ENCODE measurements at regions not wholly inside any gene's neighbourhood (a gene's known extent, or its start where the extent isn't known, plus 50 kb on each side); places are given as distances from the start of the nearest gene placed in this dataset.

GRCh38 chr18:22318745-22319407 is 98.8 kb downstream of the CTAGE1 start:
- H3K9ac ChIP-seq (ENCODE audit: insufficient read length, low read depth) = no peak overlapping the region

DNA sequence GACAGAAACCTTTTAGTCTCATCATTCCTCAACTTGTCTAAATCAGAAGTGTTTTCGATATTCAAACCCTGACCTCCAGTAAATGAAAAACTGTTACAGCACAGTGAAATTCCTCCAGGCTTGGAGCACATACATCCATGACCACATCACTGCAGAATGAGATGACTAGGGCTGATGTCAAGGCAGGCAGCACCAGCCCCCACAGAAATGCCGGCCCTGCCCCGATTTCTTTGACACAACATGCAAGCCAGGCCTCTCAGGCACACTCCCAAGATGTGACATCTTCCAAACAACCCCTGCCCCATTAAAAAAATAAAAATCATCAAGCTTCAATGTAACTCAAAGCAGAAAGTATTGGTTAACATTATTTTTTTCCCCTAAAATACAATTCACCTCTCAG is 103.3 kb downstream of the CTAGE1 start:
- no peak for DNase-seq (ENCODE audit: low read depth, low spot score)
- Histone ChIP-seq H3K36me3 (ENCODE audit: insufficient read depth, insufficient read length, low read length) (no peaks in the 10 kb centered on the region), H3K9ac (ENCODE audit: insufficient read length, low read depth) (no peak overlapping the region), H3K4me1 (ENCODE audit: insufficient read depth, insufficient read length) (no peaks in the 10 kb centered on the region), H3K27me3 (ENCODE audit: insufficient read depth, insufficient read length) (no peaks in the 10 kb centered on the region), H3K4me3 (ENCODE audit: insufficient read length, low read depth) (no peak overlapping the region), H3K9me3 (ENCODE audit: insufficient read depth, low read length) (no peaks in the 10 kb centered on the region)
- no peak for TF ChIP-seq SUZ12 (IDR thresholded peaks at IDR 0.05; ENCODE audit: extremely low read depth, insufficient read depth, insufficient read length)
- TF ChIP-seq YY1 (IDR thresholded peaks at IDR 0.05; ENCODE audit: insufficient read depth, insufficient read length) = no peak
- TF ChIP-seq ZNF274 (IDR thresholded peaks at IDR 0.05; ENCODE audit: low read depth, low read length) = no peak

More at GRCh38 chr18:22318745-22319407, 98.8 kb downstream of the CTAGE1 start:
- Histone ChIP-seq H3K27me3 (ENCODE audit: insufficient read depth, insufficient read length) (peaks cover 4% of the 10 kb centered on the region), H3K4me3 (ENCODE audit: insufficient read length, low read depth) (no peak overlapping the region), H3K9me3 (ENCODE audit: insufficient read depth, low read length) (no peaks in the 10 kb centered on the region), H3K4me1 (ENCODE audit: insufficient read depth, insufficient read length) (no peaks in the 10 kb centered on the region), H3K36me3 (ENCODE audit: insufficient read depth, insufficient read length, low read length) (no peaks in the 10 kb centered on the region)
- no peak for TF ChIP-seq SUZ12 (IDR thresholded peaks at IDR 0.05; ENCODE audit: extremely low read depth, insufficient read depth, insufficient read length)
- no peak for TF ChIP-seq ZNF274 (IDR thresholded peaks at IDR 0.05; ENCODE audit: low read depth, low read length)
- no peak for TF ChIP-seq YY1 (IDR thresholded peaks at IDR 0.05; ENCODE audit: insufficient read depth, insufficient read length)
- no peak for DNase-seq (ENCODE audit: low read depth, low spot score)

DNA sequence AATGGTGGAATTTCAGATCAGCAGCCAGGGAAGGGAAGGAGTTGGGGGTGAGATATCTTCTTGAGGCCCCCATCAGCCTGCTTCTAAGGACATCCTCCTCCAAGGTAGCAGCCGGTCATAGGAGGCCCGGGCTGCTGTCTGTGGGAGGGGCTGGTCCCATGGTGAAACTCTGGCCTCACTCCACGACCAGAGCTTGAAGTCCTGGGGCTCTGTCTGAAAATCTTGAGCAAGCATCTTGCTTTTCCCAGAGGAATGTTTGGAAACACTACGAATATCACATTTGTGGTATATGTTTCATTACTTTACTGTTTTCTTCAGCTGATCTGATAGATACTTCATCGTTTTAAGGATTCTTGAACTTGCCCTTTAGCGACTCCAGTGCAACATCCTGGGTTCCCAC is 103.7 kb downstream of the CTAGE1 start:
- no peak overlapping the region for H3K9ac ChIP-seq (ENCODE audit: insufficient read length, low read depth)
- no peak for DNase-seq (ENCODE audit: low read depth, low spot score)

DNA sequence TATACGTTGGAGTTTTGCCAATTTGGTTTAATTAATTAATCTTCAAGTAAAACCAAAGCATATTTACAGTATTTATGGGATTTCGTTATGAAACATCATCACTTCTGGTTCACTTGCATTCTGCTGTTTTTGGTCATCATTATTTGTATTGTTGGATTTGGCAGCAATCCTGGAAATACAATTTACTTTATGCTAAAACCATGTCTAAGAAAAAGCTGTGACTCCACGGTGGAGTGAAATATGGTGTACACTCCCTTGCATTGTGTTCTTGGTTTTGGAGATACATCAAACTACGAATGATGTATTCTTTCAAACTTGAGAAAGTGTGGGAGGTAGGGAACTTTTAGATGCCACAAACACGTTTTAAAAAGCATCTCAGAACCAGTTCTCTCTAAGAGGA is 106.4 kb downstream of the CTAGE1 start:
- Histone ChIP-seq H3K4me1 (ENCODE audit: insufficient read depth, insufficient read length) (no peaks in the 10 kb centered on the region), H3K4me3 (ENCODE audit: insufficient read length, low read depth) (no peak overlapping the region), H3K9me3 (ENCODE audit: insufficient read depth, low read length) (peaks cover 10% of the 10 kb centered on the region; the same call in 1 of the 2 replicates), H3K27me3 (ENCODE audit: insufficient read depth, insufficient read length) (no peaks in the 10 kb centered on the region), H3K36me3 (ENCODE audit: insufficient read depth, insufficient read length, low read length) (no peaks in the 10 kb centered on the region), H3K9ac (ENCODE audit: insufficient read length, low read depth) (no peak overlapping the region)
- no peak for TF ChIP-seq ZNF274 (IDR thresholded peaks at IDR 0.05; ENCODE audit: low read depth, low read length)
- no peak for TF ChIP-seq YY1 (IDR thresholded peaks at IDR 0.05; ENCODE audit: insufficient read depth, insufficient read length)
- no peak for TF ChIP-seq SUZ12 (IDR thresholded peaks at IDR 0.05; ENCODE audit: extremely low read depth, insufficient read depth, insufficient read length)
- DNase-seq (ENCODE audit: low read depth, low spot score) = no peak

More for the DNA sequence above, 103.7 kb downstream of the CTAGE1 start:
- no peaks in the 10 kb centered on the region for H3K36me3 ChIP-seq (ENCODE audit: insufficient read depth, insufficient read length, low read length)
- no peaks in the 10 kb centered on the region for H3K27me3 ChIP-seq (ENCODE audit: insufficient read depth, insufficient read length)
- H3K9me3 ChIP-seq (ENCODE audit: insufficient read depth, low read length) = no peaks in the 10 kb centered on the region
- H3K4me1 ChIP-seq (ENCODE audit: insufficient read depth, insufficient read length) = no peaks in the 10 kb centered on the region
- no peak for TF ChIP-seq ZNF274 (IDR thresholded peaks at IDR 0.05; ENCODE audit: low read depth, low read length)
- no peak for TF ChIP-seq YY1 (IDR thresholded peaks at IDR 0.05; ENCODE audit: insufficient read depth, insufficient read length)
- H3K4me3 ChIP-seq (ENCODE audit: insufficient read length, low read depth) = no peak overlapping the region

DNA sequence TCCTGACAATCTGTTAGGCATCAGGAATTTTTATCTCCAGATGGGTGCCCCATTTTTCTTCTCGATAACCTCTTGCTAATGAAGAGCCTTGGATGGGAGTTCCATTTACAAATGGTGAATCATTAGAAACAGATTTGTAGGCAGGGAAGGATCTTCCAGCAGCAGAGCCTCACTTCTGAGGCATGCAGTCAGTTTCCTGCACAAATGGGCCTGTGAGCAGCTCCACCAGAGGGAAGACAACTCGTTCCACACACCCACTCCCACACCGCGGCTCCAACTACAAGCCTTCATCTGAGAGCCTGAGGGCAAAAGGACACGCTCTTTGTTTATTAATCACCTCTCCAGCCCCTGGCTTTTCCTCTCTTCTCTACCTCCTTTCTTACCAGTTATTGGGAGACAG is 108.5 kb downstream of the CTAGE1 start:
- Histone ChIP-seq H3K9ac (ENCODE audit: insufficient read length, low read depth) (no peak overlapping the region), H3K36me3 (ENCODE audit: insufficient read depth, insufficient read length, low read length) (no peaks in the 10 kb centered on the region), H3K4me1 (ENCODE audit: insufficient read depth, insufficient read length) (no peaks in the 10 kb centered on the region), H3K27me3 (ENCODE audit: insufficient read depth, insufficient read length) (no peaks in the 10 kb centered on the region), H3K9me3 (ENCODE audit: insufficient read depth, low read length) (peaks cover 12% of the 10 kb centered on the region; the same call in 1 of the 2 replicates), H3K4me3 (ENCODE audit: insufficient read length, low read depth) (no peak overlapping the region)
- DNase-seq (ENCODE audit: low read depth, low spot score) = no peak
- TF ChIP-seq SUZ12 (IDR thresholded peaks at IDR 0.05; ENCODE audit: extremely low read depth, insufficient read depth, insufficient read length) = no peak
- TF ChIP-seq YY1 (IDR thresholded peaks at IDR 0.05; ENCODE audit: insufficient read depth, insufficient read length) = no peak
- TF ChIP-seq ZNF274 (IDR thresholded peaks at IDR 0.05; ENCODE audit: low read depth, low read length) = no peak

DNA sequence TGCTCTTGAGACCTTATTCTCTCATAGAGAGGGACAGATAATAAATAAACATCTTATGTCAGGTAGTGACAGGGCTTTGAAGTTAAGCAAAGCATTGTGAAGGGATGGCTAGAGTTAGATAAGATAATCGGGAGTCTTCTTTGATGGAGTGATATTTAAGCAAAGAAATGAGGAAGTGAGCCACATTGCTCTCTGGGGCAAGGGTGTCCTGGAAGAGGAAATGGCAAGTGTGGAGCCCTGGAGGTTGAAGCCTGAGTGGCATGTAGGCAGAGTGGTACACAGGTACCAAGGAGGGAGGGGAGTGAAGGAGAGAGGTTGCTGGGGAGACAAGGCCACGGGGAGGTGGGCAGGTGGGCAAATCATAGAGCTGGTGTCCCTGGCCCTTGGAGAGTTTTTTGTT is 110.2 kb downstream of the CTAGE1 start:
- H3K4me3 ChIP-seq (ENCODE audit: insufficient read length, low read depth) = no peak overlapping the region
- H3K4me1 ChIP-seq (ENCODE audit: insufficient read depth, insufficient read length) = no peaks in the 10 kb centered on the region
- H3K27me3 ChIP-seq (ENCODE audit: insufficient read depth, insufficient read length) = no peaks in the 10 kb centered on the region
- TF ChIP-seq YY1 (IDR thresholded peaks at IDR 0.05; ENCODE audit: insufficient read depth, insufficient read length) (no peak), SUZ12 (IDR thresholded peaks at IDR 0.05; ENCODE audit: extremely low read depth, insufficient read depth, insufficient read length) (no peak), ZNF274 (IDR thresholded peaks at IDR 0.05; ENCODE audit: low read depth, low read length) (no peak)
- no peak for DNase-seq (ENCODE audit: low read depth, low spot score)
- no peak overlapping the region for H3K9ac ChIP-seq (ENCODE audit: insufficient read length, low read depth)
- H3K36me3 ChIP-seq (ENCODE audit: insufficient read depth, insufficient read length, low read length) = no peaks in the 10 kb centered on the region
- H3K9me3 ChIP-seq (ENCODE audit: insufficient read depth, low read length) = peaks cover 12% of the 10 kb centered on the region; the same call in 1 of the 2 replicates

DNA sequence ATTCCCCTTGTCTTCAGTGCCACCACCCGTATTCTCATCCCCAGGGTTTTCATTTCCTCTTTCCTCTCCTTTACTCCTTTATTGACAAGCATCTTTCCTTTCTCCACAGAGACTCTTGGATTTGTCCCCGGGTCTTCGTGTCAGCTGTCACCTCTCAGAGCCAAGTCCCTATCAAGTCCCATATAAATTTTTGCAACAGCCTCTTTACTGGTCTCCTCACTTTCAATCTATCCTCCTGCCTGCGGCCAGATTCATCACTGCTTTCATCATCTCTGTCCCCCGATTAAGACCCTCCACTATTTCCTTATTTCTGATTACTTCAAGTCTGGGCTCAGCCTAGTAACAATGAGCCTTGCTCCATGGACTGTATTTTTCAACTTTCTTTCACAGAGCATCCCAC is 113.8 kb downstream of the CTAGE1 start:
- Histone ChIP-seq H3K36me3 (ENCODE audit: insufficient read depth, insufficient read length, low read length) (no peaks in the 10 kb centered on the region), H3K9ac (ENCODE audit: insufficient read length, low read depth) (no peak overlapping the region), H3K9me3 (ENCODE audit: insufficient read depth, low read length) (peaks cover 12% of the 10 kb centered on the region; the same call in 1 of the 2 replicates), H3K4me1 (ENCODE audit: insufficient read depth, insufficient read length) (no peaks in the 10 kb centered on the region), H3K4me3 (ENCODE audit: insufficient read length, low read depth) (no peak overlapping the region), H3K27me3 (ENCODE audit: insufficient read depth, insufficient read length) (no peaks in the 10 kb centered on the region)
- DNase-seq (ENCODE audit: low read depth, low spot score) = no peak
- TF ChIP-seq SUZ12 (IDR thresholded peaks at IDR 0.05; ENCODE audit: extremely low read depth, insufficient read depth, insufficient read length) = no peak
- TF ChIP-seq YY1 (IDR thresholded peaks at IDR 0.05; ENCODE audit: insufficient read depth, insufficient read length) = no peak
- no peak for TF ChIP-seq ZNF274 (IDR thresholded peaks at IDR 0.05; ENCODE audit: low read depth, low read length)
